Stimulated activated CD8-positive, alpha-beta memory T cell treated with anti-CD3 and anti-CD28 coated beads, Interleukin-12 subunit alpha, Interleukin-12 subunit beta, amount 100 ng/mL, for 24 hours (primary cell): ENCODE measurements at regions not wholly inside any gene's neighbourhood (a gene's known extent, or its start where the extent isn't known, plus 50 kb on each side); places are given as distances from the start of the nearest gene placed in this dataset.
"Not testable (repeated sequence)": the region's sequence is repeated elsewhere in the genome, so short reads cannot be mapped to it uniquely, and the experiment has no call there.

Experiments used
- DNase-seq: peaks from one replicate; pipeline ENCODE4 v3.0.0-alpha.2; 2020; ENCODE audit errors: extremely low read depth

DNA sequence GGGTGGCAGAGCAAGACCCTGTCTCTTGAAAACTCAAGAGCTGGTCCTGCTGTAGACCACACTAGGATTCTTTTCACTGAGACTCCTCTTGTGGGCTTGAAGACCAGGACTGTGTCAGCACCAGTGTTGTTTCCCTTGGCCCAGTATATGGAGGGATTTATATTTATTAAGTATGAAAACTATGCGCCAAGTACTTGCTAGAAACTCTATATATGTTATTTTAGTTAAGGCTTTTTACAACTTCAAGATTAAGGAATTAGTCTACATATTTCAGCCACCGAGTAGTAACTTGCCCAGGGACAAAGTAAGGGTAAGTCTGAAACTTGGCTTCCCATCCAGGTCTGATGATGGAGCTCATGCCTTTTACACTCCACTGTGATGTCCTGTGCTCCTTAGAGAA, 488.4 kb downstream of the PCNX1 start:
- no peak for DNase-seq

DNA sequence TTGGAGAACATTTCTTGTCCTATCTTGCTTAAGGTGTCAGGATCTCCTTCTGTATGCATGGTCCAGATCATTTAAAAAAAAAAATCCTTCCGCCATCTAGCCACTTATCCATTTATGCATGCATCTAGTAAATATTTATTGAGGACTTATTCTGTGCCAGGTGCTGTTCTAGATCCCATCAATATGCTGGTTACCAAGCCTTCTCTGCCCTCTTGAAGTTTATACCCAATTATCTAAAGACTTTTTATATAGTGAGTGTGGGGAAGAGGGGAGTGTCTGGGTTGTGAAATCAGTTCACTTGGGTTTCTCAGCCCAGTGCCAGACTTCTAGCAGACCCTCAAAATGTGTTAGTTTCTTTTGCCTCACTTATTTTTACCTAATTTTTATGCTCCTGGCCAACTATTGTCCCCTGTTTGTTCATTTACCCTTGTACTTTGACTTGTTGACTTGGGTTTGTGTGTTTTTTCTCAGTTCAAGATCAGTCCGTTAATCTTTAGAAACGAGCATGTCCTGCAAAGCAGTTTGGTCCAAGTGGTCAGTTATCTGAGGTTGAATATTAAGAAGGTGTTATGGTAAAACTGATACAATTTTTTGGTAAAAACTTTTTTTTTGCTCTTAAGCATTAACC, 488.9 kb downstream of the PCNX1 start:
- no peak for DNase-seq

DNA sequence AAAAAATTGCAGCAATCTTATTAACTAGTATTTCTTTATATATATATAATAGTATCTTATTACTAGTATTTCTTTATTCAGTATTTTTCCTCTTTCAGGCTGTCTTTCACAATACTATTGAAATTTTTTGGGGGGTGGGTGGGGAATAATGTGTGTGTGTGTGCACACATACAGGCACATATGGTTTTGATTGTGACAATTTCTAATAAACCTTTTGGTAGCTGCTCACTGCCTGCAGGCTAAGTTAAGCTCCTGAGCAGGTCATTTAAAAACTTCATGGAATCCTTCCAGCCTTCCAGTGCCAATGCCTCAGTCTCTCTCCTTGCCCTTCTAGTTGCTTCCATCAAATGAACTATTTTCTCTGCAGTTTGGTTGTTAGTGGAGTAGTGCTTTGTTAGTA, 490.1 kb downstream of the PCNX1 start:
- DNase-seq = no peak

GRCh38 chr14:71398450-71398849, 491.2 kb downstream of the PCNX1 start:
- DNase-seq = no peak

- no peak for DNase-seq
These were observed 491.8 kb downstream of the PCNX1 start for GRCh38 chr14:71399057-71399487.

DNA sequence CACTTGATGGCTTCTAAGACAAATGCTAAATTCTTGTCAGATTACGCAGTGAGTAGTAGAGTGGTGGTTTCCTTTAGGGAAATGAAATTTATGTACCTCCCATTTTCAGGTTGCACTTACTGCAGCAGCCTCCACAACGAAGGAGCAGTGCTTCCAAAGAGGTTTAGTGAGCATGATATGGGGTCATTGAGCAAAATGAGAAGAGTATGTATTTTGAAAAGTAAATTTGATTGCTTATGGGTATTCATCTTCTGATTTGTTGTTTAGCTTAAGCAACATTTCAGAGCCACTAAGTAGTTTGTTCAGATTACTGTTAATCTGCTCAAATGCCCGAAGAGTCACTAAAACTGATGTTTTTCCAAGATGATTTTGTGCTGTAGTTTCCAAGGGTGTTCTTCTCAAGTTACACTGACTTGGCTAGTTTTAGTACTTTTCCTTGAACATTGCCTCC, 493.6 kb downstream of the PCNX1 start:
- no peak for DNase-seq

DNA sequence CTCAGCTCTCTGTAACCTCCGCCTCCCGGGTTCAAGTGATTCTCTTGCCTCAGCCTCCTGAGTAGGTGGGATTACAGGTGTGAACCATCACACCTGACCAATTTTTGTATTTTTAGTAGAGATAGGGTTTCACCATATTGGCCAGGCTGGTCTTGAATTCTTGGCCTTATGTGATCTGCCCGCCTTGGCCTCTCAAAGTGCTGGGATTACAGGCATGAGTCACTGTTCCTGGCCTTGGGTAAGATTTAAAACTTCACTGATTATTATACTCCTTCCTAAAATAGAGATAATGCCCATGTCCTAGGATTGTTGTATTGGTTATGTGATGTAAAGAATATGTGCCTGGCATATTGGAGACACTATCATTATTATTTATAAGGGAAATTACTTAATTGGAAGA, 495.2 kb downstream of the PCNX1 start:
- not testable (repeated sequence) for DNase-seq

DNA sequence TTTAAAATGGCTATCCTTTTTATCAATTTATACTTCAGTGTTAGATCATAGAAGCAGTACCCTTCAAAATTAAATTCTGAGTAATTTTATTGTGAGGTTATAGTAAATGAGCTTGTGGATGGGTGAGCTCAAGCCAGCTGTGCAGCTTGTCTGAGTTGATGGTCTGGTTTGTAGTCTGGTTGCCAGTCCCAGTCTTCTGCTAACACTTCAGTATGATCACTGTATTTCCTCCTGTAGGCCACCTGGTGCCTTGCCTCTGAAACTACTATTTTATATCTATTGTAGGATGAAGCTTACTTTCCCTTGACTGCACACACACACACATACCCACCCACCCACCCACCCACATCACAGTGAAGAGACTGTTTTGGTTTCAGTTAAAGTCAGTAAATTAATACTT, 496.4 kb downstream of the PCNX1 start:
- no peak for DNase-seq

- no peak for DNase-seq
These were observed 498.4 kb downstream of the PCNX1 start for GRCh38 chr14:71405676-71406075.

- DNase-seq = no peak
These were observed 501.2 kb downstream of the PCNX1 start for GRCh38 chr14:71408362-71409030.

- no peak for DNase-seq
These were observed 503.5 kb downstream of the PCNX1 start for GRCh38 chr14:71410578-71411284.

DNA sequence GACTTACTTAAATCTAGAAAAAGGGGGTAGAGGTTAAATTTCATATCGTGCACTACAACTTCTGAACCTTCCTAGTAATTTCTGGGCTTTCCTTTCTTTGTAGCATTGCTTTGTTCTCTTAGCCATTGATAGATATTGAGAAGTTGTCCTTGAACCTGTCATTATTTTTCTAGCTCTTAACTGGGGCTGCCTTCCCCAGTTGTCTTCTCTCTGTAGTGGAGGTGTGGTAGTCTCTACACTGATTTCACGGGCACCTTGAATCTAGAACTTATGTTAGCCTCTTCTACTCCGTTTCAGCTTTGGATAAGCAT, 504.0 kb downstream of the PCNX1 start:
- DNase-seq = no peak

DNA sequence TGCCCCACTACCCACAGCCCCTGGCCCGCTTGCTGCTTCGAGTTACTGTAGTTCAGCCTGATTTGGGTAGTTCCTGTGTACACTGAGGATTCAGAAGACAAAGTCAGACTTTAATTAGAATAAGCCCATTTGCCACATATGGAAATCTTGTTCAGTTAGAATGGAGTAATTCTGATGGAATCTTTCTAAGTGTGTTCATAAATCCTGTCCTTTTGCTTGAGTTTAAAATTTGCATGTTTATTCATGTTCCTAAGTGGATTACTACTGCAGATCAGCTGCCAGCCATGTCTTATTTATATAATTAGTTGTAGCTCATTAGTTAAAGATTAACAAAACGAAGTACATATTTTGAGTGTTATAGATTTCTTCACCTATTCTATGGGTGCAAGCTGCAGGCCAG, 504.5 kb downstream of the PCNX1 start:
- no peak for DNase-seq

DNA sequence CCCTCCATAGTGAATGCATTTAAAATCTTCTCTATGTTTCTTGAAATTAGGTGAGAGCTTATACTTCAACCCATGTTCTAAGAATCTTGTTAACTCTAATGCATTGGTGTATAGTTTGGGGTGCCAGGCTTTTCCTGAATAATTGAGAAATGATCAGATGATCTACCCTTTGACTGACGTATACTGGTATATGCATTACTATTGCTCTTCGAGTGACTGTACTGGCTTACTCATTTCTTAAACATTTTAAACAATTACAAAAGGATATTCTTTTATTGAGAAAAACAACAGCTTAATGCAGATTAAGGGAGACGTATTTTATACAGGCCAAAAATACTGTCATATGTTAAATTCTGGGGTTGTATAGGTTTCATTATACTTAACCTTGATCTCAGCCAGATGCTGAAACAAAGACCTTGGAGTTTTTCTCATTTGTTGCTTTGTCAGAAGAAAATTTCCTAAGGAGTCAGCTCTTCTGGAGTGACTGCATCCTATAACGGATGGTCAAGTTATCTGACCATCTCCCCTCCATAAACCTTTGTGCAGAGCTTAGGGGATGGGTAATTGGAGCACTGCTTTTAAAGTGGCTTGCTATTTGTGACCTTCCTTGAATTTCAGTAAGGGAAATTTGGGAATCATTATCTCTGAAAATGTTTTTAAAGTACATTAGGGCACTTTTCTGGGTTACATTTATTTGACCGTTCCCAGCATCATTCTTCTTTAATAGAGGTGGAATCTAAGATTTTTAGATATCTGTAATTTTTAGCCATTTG, 507.6 kb downstream of the PCNX1 start:
- DNase-seq = no peak

DNA sequence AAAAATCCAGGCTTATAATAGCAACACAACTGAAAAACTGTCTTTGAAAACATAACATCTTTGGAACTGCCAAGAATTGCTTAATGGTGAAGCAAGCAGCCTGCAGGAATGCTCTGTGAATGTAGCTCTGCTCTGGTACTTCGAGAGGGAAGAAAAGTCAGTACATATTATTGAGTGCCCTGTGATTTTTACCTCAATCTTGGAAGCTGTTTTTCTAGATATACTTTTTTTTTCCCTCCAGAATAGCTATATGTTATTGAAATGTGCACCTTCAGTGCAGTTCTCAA, 508.1 kb downstream of the PCNX1 start:
- no peak for DNase-seq

DNA sequence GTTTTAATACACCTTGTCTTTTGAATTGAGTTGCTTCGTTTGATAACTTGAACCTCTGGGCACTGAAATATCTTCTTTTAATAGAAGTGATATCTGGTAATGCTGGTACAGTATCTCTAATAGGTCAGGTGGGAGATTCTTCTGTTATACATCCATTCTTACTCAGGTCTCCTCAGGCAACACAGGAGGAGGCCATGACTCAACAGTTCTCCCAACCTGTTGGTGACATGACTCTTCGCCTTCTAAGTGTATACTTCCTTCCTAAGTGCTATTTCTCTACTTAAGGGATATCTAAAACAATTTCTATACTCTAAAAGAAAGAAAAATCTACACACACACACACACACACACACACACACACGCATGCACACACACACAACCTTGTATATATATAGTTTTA, 509.1 kb downstream of the PCNX1 start:
- DNase-seq = no peak

DNA sequence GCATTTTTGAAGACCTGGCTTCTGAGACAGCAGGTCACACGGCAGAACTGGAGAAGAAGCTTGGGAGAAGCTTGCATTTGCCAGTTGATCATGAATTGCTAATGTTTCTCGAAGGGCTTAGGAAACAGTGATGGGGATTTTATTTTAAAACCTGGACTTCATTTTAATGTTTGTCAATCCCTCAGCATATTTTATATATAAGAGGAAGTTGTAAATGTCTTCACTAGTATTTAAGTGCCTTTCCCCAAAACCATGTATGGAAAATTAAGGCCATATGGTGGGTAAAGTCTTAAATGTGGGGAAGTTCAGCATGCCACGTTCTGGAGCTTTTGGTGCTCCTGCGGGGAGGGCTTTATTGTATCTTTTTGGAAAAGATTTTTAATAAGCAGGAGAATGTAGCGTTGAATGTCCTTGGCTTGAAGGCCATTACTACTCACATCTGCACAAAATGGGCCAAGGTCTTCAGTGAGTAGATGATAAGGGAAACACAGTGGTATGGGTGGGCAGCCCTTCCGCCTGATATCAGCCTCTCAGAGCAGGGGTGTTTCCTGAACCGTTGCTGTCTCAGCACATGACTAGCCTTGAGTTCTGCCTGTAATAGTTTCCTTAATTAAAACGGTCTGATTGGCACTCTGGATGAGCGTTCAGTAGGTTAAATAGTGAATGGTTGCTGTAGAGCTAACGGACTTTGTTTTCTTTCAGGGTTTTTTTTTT, 511.4 kb downstream of the PCNX1 start:
- no peak for DNase-seq

- no peak for DNase-seq
These were observed 508.7 kb upstream of the RGS6 start for GRCh38 chr14:71423481-71423880.

DNA sequence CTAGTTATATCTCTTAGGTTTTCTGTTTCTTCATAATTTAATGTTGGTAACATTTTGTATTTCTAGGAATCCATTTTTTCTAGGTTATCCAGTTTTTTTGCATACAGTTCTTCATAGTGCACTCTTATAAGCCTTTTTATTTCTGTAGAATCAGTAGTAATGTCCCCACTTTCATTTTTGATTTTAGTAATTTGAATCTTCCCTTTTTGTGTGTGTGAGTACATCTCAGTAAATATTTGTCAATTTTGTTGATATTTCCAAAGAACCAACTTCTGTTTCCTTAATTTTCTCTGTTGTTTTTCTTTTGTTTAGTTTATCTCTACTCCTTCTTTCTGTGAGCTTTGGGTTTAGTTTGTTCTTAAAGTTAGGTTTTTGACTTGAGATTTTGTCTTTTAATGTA, 507.3 kb upstream of the RGS6 start:
- DNase-seq = no peak

DNA sequence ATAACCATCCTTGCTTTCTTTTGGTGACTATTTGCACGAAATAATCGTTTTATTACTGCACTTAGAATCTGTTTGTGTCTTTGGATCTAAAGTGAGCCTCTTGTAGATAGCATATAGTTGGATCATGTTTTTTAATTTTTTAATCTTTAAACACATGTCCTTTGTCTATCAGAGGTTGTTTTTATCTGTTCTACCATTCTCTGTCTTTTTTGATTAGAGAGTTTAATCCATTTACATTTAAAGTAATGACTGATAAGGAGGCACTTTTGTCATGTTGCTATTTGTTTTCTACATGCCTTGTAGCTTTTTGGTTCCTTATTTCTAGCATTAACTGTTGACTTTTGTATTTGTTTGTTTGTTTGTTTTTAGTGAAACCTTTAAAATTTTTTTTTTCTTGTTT, 506.2 kb upstream of the RGS6 start:
- no peak for DNase-seq

- DNase-seq = no peak
These were observed 502.3 kb upstream of the RGS6 start for GRCh38 chr14:71429902-71430301.

DNA sequence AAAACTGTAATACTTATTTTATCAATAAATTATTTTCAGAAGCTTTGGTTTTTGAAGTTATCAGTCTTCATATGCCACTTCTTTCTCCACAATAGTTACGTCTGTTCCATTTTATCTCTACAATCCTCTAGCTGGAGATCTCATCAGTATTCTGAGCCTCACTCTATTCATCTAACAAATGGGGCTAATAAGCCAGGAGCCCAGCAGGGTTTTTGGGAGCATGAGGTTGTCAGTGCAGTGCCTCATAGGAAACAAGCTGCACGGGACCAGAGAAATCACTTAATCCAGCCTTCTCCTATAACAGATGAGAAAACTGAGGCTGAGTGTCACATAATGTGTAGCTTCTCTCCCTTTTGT, 501.9 kb upstream of the RGS6 start:
- DNase-seq = no peak
